Type B pancreatic cell (in vitro differentiated cells): ENCODE measurements at regions not wholly inside any gene's neighbourhood (a gene's known extent, or its start where the extent isn't known, plus 50 kb on each side); places are given as distances from the start of the nearest gene placed in this dataset.

Source experiments
- DNase-seq: peaks from one replicate; pipeline ENCODE4 v3.0.0; 2021; ENCODE audit warnings: mixed read lengths; ENCODE audit not compliant: unreplicated experiment; ENCODE audit errors: extremely low spot score
- H3K27ac Mint-ChIP-seq: 2 replicates; pipeline ENCODE4 v1.8.0; 2021; ENCODE audit warnings: mild to moderate bottlenecking, mixed read lengths
- H3K27me3 Mint-ChIP-seq: 2 replicates; pipeline ENCODE4 v1.8.0; 2021; ENCODE audit warnings: mixed read lengths
- H3K36me3 Mint-ChIP-seq: 2 replicates; pipeline ENCODE4 v1.8.0; 2021; ENCODE audit warnings: mixed read lengths
- H3K4me1 Mint-ChIP-seq: one replicate; pipeline ENCODE4 v1.8.0; 2021; ENCODE audit warnings: mixed read lengths; ENCODE audit not compliant: unreplicated experiment
- H3K4me3 Mint-ChIP-seq: 2 replicates; pipeline ENCODE4 v1.8.0; 2021; ENCODE audit warnings: mild to moderate bottlenecking, mixed read lengths
- H3K9me3 Mint-ChIP-seq: 2 replicates; pipeline ENCODE4 v1.8.0; 2021; ENCODE audit warnings: mixed read lengths
- CTCF ChIP-seq: fragments of 200-600 bp; sonication (generic); conservative IDR thresholded peaks from 2 replicates; pipeline ENCODE4 v1.5.0; 2021; ENCODE audit warnings: antibody characterized with exemption, mild to moderate bottlenecking

GRCh38 chr20:52015155-52015554 is 176.4 kb downstream of the ZFP64 start:
- H3K4me3 Mint-ChIP-seq: no peak overlapping the region
- no peak overlapping the region for H3K27ac Mint-ChIP-seq
- H3K27me3 Mint-ChIP-seq: no peaks in the 10 kb centered on the region
- no peak for TF ChIP-seq CTCF
- H3K9me3 Mint-ChIP-seq: peaks cover 2% of the 10 kb centered on the region
- H3K4me1 Mint-ChIP-seq: peaks cover 24% of the 10 kb centered on the region
- no peak for DNase-seq
- H3K36me3 Mint-ChIP-seq: peaks cover 2% of the 10 kb centered on the region

- Mint-ChIP-seq H3K4me3 (no peak overlapping the region), H3K9me3 (peaks cover 4% of the 10 kb centered on the region), H3K27ac (no peak overlapping the region), H3K36me3 (peaks cover 3% of the 10 kb centered on the region), H3K27me3 (no peaks in the 10 kb centered on the region), H3K4me1 (peaks cover 21% of the 10 kb centered on the region)
- no peak for DNase-seq
- no peak for TF ChIP-seq CTCF
These were observed 179.5 kb downstream of the ZFP64 start for GRCh38 chr20:52012079-52012478.

GRCh38 chr20:52011093-52011492 is 180.5 kb downstream of the ZFP64 start:
- no peak overlapping the region for H3K27ac Mint-ChIP-seq
- peaks cover 4% of the 10 kb centered on the region for H3K9me3 Mint-ChIP-seq
- peaks cover 3% of the 10 kb centered on the region for H3K36me3 Mint-ChIP-seq
- H3K27me3 Mint-ChIP-seq: no peaks in the 10 kb centered on the region
- no peak for TF ChIP-seq CTCF
- peaks cover 20% of the 10 kb centered on the region for H3K4me1 Mint-ChIP-seq
- DNase-seq: no peak
- H3K4me3 Mint-ChIP-seq: no peak overlapping the region

GRCh38 chr20:52010541-52010940 is 181.0 kb downstream of the ZFP64 start:
- Mint-ChIP-seq H3K4me1 (peaks cover 19% of the 10 kb centered on the region), H3K36me3 (peaks cover 3% of the 10 kb centered on the region), H3K27ac (no peak overlapping the region)

GRCh38 chr20:52008874-52009273 is 182.7 kb downstream of the ZFP64 start:
- no peak overlapping the region for H3K4me3 Mint-ChIP-seq
- H3K27me3 Mint-ChIP-seq: no peaks in the 10 kb centered on the region
- H3K4me1 Mint-ChIP-seq: peaks cover 22% of the 10 kb centered on the region
- DNase-seq: no peak
- H3K9me3 Mint-ChIP-seq: peaks cover 4% of the 10 kb centered on the region
- TF ChIP-seq CTCF: no peak
- H3K27ac Mint-ChIP-seq: no peak overlapping the region
- H3K36me3 Mint-ChIP-seq: peaks cover 3% of the 10 kb centered on the region

More at GRCh38 chr20:52010541-52010940, 181.0 kb downstream of the ZFP64 start:
- DNase-seq: no peak
- Mint-ChIP-seq H3K27me3 (no peaks in the 10 kb centered on the region), H3K9me3 (peaks cover 4% of the 10 kb centered on the region), H3K4me3 (no peak overlapping the region)
- TF ChIP-seq CTCF: no peak

- no peak overlapping the region for H3K4me3 Mint-ChIP-seq
- no peak overlapping the region for H3K27ac Mint-ChIP-seq
- peaks cover 40% of the 10 kb centered on the region for H3K4me1 Mint-ChIP-seq
- no peak for DNase-seq
- H3K9me3 Mint-ChIP-seq: no peaks in the 10 kb centered on the region
- H3K36me3 Mint-ChIP-seq: no peaks in the 10 kb centered on the region
- TF ChIP-seq CTCF: no peak
- H3K27me3 Mint-ChIP-seq: no peaks in the 10 kb centered on the region
These were observed 186.9 kb downstream of the ZFP64 start for GRCh38 chr20:52004715-52005114.
